Suprapubic skin (tissue), 4 donors: ENCODE measurements at regions not wholly inside any gene's neighbourhood (a gene's known extent, or its start where the extent isn't known, plus 50 kb on each side); places are given as distances from the start of the nearest gene placed in this dataset.

ENCODE experiments used
- DNase-seq, 2 donors: peaks; one replicate each; pipeline ENCODE4 v3.0.0-alpha.2; 2019; ENCODE audit warnings: low spot score in 2 of 2
- H3K27ac ChIP-seq: fragments of 200-600 bp; sonication (generic); one replicate; pipeline ENCODE4 v1.5.1; 2019
- H3K27me3 ChIP-seq: fragments of 200-600 bp; sonication (generic); one replicate; pipeline ENCODE4 v1.5.1; 2019
- H3K36me3 ChIP-seq: fragments of 200-600 bp; sonication (generic); one replicate; pipeline ENCODE4 v1.5.1; 2019
- H3K4me1 ChIP-seq: fragments of 200-600 bp; sonication (generic); one replicate; pipeline ENCODE4 v1.5.1; 2019
- H3K4me3 ChIP-seq: fragments of 200-600 bp; sonication (generic); one replicate; pipeline ENCODE4 v1.5.1; 2019; ENCODE audit warnings: mild to moderate bottlenecking
- H3K9me3 ChIP-seq: fragments of 200-600 bp; sonication (generic); one replicate; pipeline ENCODE4 v1.5.1; 2019
- EP300 ChIP-seq: sonication (generic); formaldehyde crosslinking; IDR thresholded peaks from one replicate; pipeline ENCODE4 v1.6.1; 2017; ENCODE audit warnings: antibody characterized with exemption
- POLR2A ChIP-seq, 2 donors: fragments of 450-650 bp; IDR thresholded peaks; one replicate each; pipeline ENCODE4 v1.6.1; 2017; ENCODE audit warnings: antibody characterized with exemption in 2 of 2, mild to moderate bottlenecking in 2 of 2, moderate library complexity in 2 of 2
- POLR2AphosphoS5 ChIP-seq, 3 donors: sonication (generic); formaldehyde crosslinking; IDR thresholded peaks; one replicate each; pipeline ENCODE4 v1.6.1; 2017; ENCODE audit warnings: antibody characterized with exemption in 3 of 3
- WGBS: methylation state at CpG from one replicate; pipeline ENCODE4 v1.1.5; 2018; 5-methylcytosine and 5-hydroxymethylcytosine counted together
- TF ChIP-seq, protein P1 (sequence below), 2 donors: fragments of 200-600 bp in 1 of 2; fragments of 450-650 bp in 1 of 2; sonication (generic) in 1 of 2; IDR thresholded peaks; one replicate each; pipeline ENCODE4 v1.5.1; 2016 to 2019; ENCODE audit warnings: antibody characterized with exemption in 2 of 2, mild to moderate bottlenecking in 1 of 2, moderate library complexity in 1 of 2

DNA sequence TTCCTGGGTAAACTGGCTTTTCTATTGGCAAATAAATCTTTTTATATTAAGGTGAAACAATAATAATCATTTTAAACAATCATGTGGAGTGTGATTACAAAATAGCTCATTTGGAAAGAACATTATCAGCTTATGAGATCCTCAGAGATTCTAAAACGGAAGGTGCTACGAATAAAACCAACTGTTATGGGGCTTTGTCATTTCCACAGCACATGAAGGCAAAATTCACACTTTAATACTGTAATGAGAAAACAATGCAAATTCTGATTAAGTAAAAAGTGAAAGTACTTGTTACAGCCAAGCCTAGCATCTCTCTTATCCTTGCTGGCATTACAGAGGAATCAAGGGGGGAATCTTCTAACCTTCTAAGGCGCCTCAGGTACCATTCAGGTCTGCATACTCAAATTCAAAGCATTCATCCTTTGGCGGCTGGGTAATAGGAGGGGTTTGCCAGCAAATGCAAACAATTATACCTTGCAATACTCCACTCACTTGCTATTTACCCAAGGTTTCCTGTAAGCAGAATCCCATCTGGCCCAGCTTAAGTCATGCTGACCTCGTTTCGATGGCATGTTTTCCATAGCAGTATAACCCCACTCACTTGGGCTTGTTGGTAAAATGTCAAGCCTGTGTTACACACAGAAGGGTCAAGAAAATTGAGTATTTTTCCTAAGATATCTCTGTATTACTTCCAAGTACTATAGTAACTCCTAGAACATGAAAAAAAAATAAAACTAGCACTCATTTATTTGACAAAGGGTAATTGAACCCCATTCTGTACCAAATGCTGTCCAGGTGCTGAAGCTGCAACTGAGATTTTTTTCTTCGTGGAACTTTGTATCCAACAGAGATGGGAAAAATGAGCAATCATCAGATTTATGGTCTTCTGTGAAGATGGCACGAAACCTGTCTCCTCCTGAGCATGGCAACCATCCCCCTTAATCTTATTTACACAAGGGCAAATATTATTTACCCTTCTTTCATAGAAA is 183.7 kb upstream of the LMCD1 start:
- TF ChIP-seq POLR2AphosphoS5 (IDR thresholded peaks at IDR 0.05) (no peak), EP300 (no peak), POLR2A (IDR thresholded peaks at IDR 0.05) (no peak)
- TF ChIP-seq, protein P1, sequence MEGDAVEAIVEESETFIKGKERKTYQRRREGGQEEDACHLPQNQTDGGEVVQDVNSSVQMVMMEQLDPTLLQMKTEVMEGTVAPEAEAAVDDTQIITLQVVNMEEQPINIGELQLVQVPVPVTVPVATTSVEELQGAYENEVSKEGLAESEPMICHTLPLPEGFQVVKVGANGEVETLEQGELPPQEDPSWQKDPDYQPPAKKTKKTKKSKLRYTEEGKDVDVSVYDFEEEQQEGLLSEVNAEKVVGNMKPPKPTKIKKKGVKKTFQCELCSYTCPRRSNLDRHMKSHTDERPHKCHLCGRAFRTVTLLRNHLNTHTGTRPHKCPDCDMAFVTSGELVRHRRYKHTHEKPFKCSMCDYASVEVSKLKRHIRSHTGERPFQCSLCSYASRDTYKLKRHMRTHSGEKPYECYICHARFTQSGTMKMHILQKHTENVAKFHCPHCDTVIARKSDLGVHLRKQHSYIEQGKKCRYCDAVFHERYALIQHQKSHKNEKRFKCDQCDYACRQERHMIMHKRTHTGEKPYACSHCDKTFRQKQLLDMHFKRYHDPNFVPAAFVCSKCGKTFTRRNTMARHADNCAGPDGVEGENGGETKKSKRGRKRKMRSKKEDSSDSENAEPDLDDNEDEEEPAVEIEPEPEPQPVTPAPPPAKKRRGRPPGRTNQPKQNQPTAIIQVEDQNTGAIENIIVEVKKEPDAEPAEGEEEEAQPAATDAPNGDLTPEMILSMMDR (IDR thresholded peaks at IDR 0.05) = no peak
- no peak for DNase-seq
- Histone ChIP-seq H3K4me3 (no peak overlapping the region), H3K27ac (no peak overlapping the region), H3K36me3 (no peaks in the 10 kb centered on the region), H3K27me3 (no peaks in the 10 kb centered on the region), H3K4me1 (no peaks in the 10 kb centered on the region), H3K9me3 (no peaks in the 10 kb centered on the region)
- 75% methylated on average over 8 of the region's 8 CpGs for WGBS

DNA sequence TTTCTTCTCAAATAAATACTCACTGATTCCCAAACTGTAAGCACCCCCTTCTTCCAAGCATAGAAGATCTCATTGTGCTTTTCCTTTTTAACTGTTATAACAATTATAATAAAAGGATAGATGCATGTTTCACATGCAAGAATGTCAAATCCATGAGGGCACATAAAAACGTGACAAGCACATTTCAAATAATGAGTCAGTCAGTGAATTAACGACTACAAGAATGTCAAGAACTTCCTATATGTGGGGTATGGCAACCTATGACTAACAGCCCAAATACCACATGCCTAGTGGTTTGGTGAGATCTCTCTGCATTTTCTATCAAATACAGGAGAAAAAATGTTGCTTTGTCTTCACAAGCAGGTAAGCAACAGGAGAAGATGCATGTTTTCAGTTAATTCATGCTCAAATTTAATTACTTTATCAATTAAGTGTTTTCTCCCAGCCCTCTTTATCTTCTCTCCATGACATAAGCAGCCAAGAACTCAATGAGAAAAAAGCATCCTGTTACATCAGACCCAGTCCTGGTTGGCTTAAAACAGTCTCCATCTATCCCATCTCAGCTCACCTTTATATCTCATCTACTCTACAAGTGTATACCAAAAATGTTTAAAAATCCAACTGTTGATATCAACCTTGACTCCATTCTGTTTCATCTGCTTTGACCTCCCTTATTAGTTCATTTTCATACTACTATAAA is 181.5 kb upstream of the LMCD1 start:
- H3K27ac ChIP-seq = no peak overlapping the region
- WGBS = 19% methylated on average over 2 of the region's 2 CpGs

DNA sequence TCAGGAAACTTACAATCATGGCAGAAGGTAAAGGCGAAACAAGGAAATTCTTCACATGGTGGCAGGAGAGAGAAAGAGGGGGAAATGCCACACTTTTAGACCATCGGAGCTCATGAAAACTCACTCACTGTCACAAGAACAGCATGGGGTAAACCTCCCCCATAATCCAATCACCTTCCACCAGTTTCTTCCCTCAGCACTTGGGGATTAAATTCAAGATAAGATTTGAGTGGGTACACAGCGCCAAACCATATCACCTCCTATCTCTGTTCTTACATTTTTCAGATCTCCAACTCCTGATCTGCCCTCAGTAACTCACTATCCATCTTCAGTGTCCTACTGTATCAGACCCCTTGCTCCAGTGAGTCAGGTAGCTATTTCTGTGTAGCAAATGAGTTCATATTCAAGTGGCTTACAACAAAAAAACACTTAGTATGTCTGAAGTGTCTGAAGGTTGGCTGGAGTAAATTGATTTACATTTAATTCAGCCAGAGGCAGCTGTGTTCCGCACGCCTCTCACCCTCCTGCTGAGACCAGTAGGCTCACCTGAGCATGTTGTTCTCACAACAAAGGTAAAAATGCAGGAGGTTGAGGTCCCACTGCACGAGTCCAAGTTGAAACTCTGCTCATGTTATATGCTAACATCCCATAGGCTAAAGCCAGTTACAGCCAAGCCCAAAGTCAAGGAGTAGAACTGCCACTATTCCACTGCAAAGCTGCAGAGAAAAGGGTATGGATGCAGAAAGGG is 180.7 kb upstream of the LMCD1 start:
- no peak for DNase-seq
- WGBS = 86% methylated on average over 6 of the region's 6 CpGs
- Histone ChIP-seq H3K36me3 (no peaks in the 10 kb centered on the region), H3K4me1 (no peaks in the 10 kb centered on the region), H3K4me3 (no peak overlapping the region), H3K27ac (no peak overlapping the region), H3K27me3 (no peaks in the 10 kb centered on the region), H3K9me3 (no peaks in the 10 kb centered on the region)
- TF ChIP-seq EP300 (no peak), POLR2A (IDR thresholded peaks at IDR 0.05) (no peak), POLR2AphosphoS5 (IDR thresholded peaks at IDR 0.05) (no peak)
- TF ChIP-seq, protein P1 (IDR thresholded peaks at IDR 0.05) = no peak

More for the DNA sequence above, 181.5 kb upstream of the LMCD1 start:
- no peaks in the 10 kb centered on the region for H3K4me1 ChIP-seq
- no peak overlapping the region for H3K4me3 ChIP-seq
- H3K27me3 ChIP-seq = no peaks in the 10 kb centered on the region
- H3K9me3 ChIP-seq = no peaks in the 10 kb centered on the region
- TF ChIP-seq POLR2AphosphoS5 (IDR thresholded peaks at IDR 0.05) (no peak), POLR2A (IDR thresholded peaks at IDR 0.05) (no peak), EP300 (no peak)
- TF ChIP-seq, protein P1 (IDR thresholded peaks at IDR 0.05) = no peak
- H3K36me3 ChIP-seq = no peaks in the 10 kb centered on the region
- no peak for DNase-seq

DNA sequence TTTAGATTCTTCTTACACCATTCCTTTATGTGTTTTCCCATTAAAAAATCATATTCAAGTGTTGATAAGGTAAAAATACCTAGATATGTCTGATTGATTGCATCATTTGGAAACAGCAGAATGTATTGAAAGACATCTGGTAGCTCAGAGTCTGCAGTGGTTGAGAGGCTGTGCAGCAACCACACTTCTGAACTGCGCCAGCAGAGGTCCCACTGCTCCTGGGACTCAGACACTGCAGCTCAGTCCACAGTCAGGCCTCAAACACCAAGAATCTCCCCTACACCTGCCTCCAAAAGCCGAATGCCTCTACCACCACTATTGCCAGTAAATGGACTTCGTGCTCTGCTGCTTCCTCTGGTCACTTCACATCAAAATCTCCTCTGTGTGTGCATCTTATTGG is 176.9 kb upstream of the LMCD1 start:
- Histone ChIP-seq H3K36me3 (no peaks in the 10 kb centered on the region), H3K4me3 (no peak overlapping the region), H3K4me1 (no peaks in the 10 kb centered on the region), H3K9me3 (no peaks in the 10 kb centered on the region), H3K27me3 (no peaks in the 10 kb centered on the region), H3K27ac (no peak overlapping the region)
- 76% methylated on average over 3 of the region's 3 CpGs for WGBS
- DNase-seq = no peak
- TF ChIP-seq, protein P1 (IDR thresholded peaks at IDR 0.05) = peak in 1 of 2 donors; percentile 30
- TF ChIP-seq POLR2A (IDR thresholded peaks at IDR 0.05) (no peak), POLR2AphosphoS5 (IDR thresholded peaks at IDR 0.05) (no peak)
